ENCODE measurements at regions not wholly inside any gene's neighbourhood (a gene's known extent, or its start where the extent isn't known, plus 50 kb on each side); places are given as distances from the start of the nearest gene placed in this dataset.

DNA sequence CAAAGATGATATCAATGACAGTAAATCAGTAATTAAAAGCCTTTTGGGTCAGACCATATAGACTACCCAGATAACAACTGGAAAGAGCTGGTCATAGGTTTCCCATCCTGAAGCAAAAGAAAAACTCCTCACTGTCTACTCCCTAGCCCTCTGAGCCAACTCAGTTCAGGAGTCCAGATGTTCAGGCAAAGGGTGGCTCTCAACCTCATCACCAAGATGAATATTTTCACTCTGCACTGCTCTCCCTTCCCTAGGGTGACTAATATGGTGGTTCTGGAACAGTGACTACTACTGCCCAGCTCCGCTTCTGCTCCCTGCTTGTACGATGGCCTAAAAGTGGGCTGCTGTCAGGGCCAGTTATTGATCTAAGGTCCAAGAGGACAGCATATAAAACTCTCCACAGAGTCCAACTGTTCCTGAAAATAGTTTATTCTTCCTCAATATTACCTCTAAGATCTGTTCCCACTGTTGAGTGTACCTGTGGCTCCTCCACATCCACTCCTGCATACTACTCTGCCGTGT is 263.4 kb upstream of the SLC30A5 start:
- TF ChIP-seq TAF1 (IDR thresholded peaks at IDR 0.05; ENCODE audit: borderline replicate concordance, low read depth, low read length) (no peak), POLR2AphosphoS5 (IDR thresholded peaks at IDR 0.05; ENCODE audit: low read depth, low read length) (no peak), POLR2A (IDR thresholded peaks at IDR 0.05; ENCODE audit: low read depth, low read length) (no peak)

All from GM12892 (cell line).